ENCODE measurements at regions not wholly inside any gene's neighbourhood (a gene's known extent, or its start where the extent isn't known, plus 50 kb on each side); places are given as distances from the start of the nearest gene placed in this dataset.

DNA sequence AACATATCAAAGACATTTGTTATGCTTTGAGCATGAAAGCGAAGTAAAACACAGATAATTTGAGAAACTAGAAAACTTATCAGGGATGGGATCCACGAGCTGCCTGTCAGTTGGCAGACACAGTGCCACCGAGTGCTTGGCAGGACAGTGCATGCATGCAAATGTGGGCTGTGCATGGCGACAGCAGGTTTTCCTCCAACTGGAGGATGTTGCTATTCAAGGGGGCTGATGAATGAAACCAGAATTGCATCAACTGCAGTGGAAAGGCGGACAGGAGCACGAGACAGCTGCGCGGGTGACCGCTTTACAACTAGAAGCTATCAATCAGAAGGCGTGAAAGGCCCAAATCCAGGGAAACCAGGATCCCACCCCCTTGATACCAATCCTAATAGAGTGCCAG lies 244.3 kb downstream of the NR2F2 start:
- TF ChIP-seq CTCF (IDR thresholded peaks at IDR 0.05) (no peak), CREB1 (CRISPR knock-in tag; IDR thresholded peaks at IDR 0.05) (no peak), ZNF121 (CRISPR knock-in tag; IDR thresholded peaks at IDR 0.05) (no peak)
- TF ChIP-seq, protein P1, sequence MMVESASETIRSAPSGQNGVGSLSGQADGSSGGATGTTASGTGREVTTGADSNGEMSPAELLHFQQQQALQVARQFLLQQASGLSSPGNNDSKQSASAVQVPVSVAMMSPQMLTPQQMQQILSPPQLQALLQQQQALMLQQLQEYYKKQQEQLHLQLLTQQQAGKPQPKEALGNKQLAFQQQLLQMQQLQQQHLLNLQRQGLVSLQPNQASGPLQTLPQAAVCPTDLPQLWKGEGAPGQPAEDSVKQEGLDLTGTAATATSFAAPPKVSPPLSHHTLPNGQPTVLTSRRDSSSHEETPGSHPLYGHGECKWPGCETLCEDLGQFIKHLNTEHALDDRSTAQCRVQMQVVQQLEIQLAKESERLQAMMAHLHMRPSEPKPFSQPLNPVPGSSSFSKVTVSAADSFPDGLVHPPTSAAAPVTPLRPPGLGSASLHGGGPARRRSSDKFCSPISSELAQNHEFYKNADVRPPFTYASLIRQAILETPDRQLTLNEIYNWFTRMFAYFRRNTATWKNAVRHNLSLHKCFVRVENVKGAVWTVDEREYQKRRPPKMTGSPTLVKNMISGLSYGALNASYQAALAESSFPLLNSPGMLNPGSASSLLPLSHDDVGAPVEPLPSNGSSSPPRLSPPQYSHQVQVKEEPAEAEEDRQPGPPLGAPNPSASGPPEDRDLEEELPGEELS (CRISPR knock-in tag; IDR thresholded peaks at IDR 0.05) = no peak
- TF ChIP-seq, protein P2, sequence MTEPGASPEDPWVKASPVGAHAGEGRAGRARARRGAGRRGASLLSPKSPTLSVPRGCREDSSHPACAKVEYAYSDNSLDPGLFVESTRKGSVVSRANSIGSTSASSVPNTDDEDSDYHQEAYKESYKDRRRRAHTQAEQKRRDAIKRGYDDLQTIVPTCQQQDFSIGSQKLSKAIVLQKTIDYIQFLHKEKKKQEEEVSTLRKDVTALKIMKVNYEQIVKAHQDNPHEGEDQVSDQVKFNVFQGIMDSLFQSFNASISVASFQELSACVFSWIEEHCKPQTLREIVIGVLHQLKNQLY (CRISPR knock-in tag; IDR thresholded peaks at IDR 0.05) = no peak
- TF ChIP-seq, protein P3, sequence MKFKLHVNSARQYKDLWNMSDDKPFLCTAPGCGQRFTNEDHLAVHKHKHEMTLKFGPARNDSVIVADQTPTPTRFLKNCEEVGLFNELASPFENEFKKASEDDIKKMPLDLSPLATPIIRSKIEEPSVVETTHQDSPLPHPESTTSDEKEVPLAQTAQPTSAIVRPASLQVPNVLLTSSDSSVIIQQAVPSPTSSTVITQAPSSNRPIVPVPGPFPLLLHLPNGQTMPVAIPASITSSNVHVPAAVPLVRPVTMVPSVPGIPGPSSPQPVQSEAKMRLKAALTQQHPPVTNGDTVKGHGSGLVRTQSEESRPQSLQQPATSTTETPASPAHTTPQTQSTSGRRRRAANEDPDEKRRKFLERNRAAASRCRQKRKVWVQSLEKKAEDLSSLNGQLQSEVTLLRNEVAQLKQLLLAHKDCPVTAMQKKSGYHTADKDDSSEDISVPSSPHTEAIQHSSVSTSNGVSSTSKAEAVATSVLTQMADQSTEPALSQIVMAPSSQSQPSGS (CRISPR knock-in tag; IDR thresholded peaks at IDR 0.05; ENCODE audit: borderline replicate concordance, low read depth) = no peak

Measured in WTC11 (cell line).